Caco-2 (cell line): ENCODE measurements at regions not wholly inside any gene's neighbourhood (a gene's known extent, or its start where the extent isn't known, plus 50 kb on each side); places are given as distances from the start of the nearest gene placed in this dataset.

Experiments used
- BruUV-seq: library from RNA; stranded (reverse); fragments of 400-500 nt; replicated peaks from 2 replicates; lab custom pipeline; 2021; lab: Mats Ljungman, UMichigan
- CTCF ChIA-PET: fragments of 300-600 bp; sonication (Branson Sonifier 250); formaldehyde crosslinking; loops from one replicate; lab custom pipeline; 2022; ENCODE audit warnings: antibody characterized with exemption; lab: Charles Lee
- POLR2A ChIA-PET: fragments of 300-600 bp; sonication (Branson Sonifier 250); formaldehyde crosslinking; loops from one replicate; lab custom pipeline; 2022; ENCODE audit warnings: antibody characterized with exemption; lab: Charles Lee
- DNase-seq, 2 experiments: peaks; one replicate each; pipeline versions ENCODE4 v3.0.0 to v3.0.0-alpha.2; 2020 to 2022
- H3K27me3 ChIP-seq: replicated peaks from 2 replicates; pipeline ENCODE4 v1.6.0; 2011; ENCODE audit warnings: low read length; ENCODE audit not compliant: control insufficient read depth, insufficient read depth
- H3K36me3 ChIP-seq: 2 replicates; pipeline ENCODE4 v1.5.1; 2011; ENCODE audit warnings: low read length; ENCODE audit not compliant: control insufficient read depth, insufficient read depth
- H3K4me1 ChIP-seq: fragments of 250-450 bp; sonication (Bioruptor Pico); 2 replicates; pipeline ENCODE4 v1.5.1; 2020; ENCODE audit warnings: mild to moderate bottlenecking
- H3K4me3 ChIP-seq: 2 replicates; pipeline ENCODE4 v1.5.1; 2011; ENCODE audit warnings: low read depth, mild to moderate bottlenecking, control low read depth, low read length
- H3K9me3 ChIP-seq: fragments of 250-450 bp; sonication (Bioruptor Pico); 2 replicates; pipeline ENCODE4 v1.5.1; 2020; ENCODE audit warnings: mild to moderate bottlenecking, moderate library complexity
- H3K27ac Mint-ChIP-seq: one replicate; pipeline ENCODE4 v1.8.0; 2022; ENCODE audit warnings: mixed read lengths; ENCODE audit not compliant: unreplicated experiment
- H3K27me3 Mint-ChIP-seq: one replicate; pipeline ENCODE4 v1.8.0; 2022; ENCODE audit warnings: mixed read lengths; ENCODE audit not compliant: insufficient read depth, unreplicated experiment
- H3K36me3 Mint-ChIP-seq: one replicate; pipeline ENCODE4 v1.8.0; 2022; ENCODE audit warnings: mild to moderate bottlenecking, mixed read lengths; ENCODE audit not compliant: insufficient read depth, unreplicated experiment
- H3K4me1 Mint-ChIP-seq: one replicate; pipeline ENCODE4 v1.8.0; 2022; ENCODE audit warnings: low read depth, mixed read lengths; ENCODE audit not compliant: unreplicated experiment
- H3K4me3 Mint-ChIP-seq: one replicate; pipeline ENCODE4 v1.8.0; 2022; ENCODE audit warnings: mild to moderate bottlenecking, moderate library complexity, mixed read lengths; ENCODE audit not compliant: unreplicated experiment
- H3K9me3 Mint-ChIP-seq: one replicate; pipeline ENCODE4 v1.8.0; 2022; ENCODE audit warnings: mixed read lengths; ENCODE audit not compliant: unreplicated experiment
- intact Hi-C: fragments of 100-400 bp; cut with micrococcal nuclease; formaldehyde crosslinking; loops from one replicate; pipeline ENCODE4 v1.10.0; 2022; ENCODE audit not compliant: unreplicated experiment
- TF ChIP-seq, protein P1 (sequence below), 2 experiments: fragments of 200-600 bp in 1 of 2; IDR thresholded peaks; 1 replicate in 1 of 2; 2 replicates in 1 of 2; pipeline versions ENCODE4 v1.5.1 to v1.8.0; 2011 to 2022; ENCODE audit warnings: antibody characterized with exemption in 1 of 2, control low read depth in 1 of 2, inconsistent platforms in 1 of 2, low read depth in 1 of 2, low read length in 1 of 2, mild to moderate bottlenecking in 1 of 2, moderate library complexity in 1 of 2; ENCODE audit not compliant: insufficient read depth in 1 of 2, severe bottlenecking in 1 of 2, unreplicated experiment in 1 of 2

GRCh38 chr5:35483780-35484179 lies 133.9 kb upstream of the SPEF2 start:
- no peaks in the 10 kb centered on the region for H3K36me3 Mint-ChIP-seq
- POLR2A ChIA-PET = no interaction called here

DNA sequence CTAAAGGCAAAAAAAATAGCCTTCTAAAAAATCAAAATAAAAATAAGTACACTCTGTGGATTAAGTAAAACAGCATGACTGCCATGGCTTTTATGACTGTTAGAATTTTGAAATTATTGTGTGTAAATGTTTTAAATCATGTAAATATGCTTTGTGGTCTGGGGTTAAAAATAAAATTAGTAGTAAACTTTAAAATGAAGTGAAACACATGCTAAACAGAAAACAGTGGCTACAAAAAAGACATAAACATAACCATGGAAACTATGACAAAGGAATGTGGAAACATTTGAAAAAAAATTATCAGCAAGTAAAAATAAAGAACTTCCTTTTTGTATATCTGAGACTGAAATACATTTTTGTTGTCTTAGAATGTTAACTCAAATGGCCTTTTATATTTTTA lies 134.5 kb upstream of the SPEF2 start:
- ChIA-PET CTCF (no interaction called here), POLR2A (no interaction called here)
- Histone ChIP-seq H3K4me1 (peaks cover 14% of the 10 kb centered on the region), H3K36me3 (no peaks in the 10 kb centered on the region), H3K9me3 (no peaks in the 10 kb centered on the region), H3K4me3 (no peak overlapping the region), H3K27me3 (no peaks in the 10 kb centered on the region)
- Mint-ChIP-seq H3K4me1 (no peaks in the 10 kb centered on the region), H3K36me3 (no peaks in the 10 kb centered on the region), H3K9me3 (no peaks in the 10 kb centered on the region), H3K4me3 (no peak overlapping the region), H3K27ac (no peak overlapping the region), H3K27me3 (no peaks in the 10 kb centered on the region)
- BruUV-seq = no TSS peak
- no peak for DNase-seq
- intact Hi-C loops = no loop called here
- TF ChIP-seq, protein P1, sequence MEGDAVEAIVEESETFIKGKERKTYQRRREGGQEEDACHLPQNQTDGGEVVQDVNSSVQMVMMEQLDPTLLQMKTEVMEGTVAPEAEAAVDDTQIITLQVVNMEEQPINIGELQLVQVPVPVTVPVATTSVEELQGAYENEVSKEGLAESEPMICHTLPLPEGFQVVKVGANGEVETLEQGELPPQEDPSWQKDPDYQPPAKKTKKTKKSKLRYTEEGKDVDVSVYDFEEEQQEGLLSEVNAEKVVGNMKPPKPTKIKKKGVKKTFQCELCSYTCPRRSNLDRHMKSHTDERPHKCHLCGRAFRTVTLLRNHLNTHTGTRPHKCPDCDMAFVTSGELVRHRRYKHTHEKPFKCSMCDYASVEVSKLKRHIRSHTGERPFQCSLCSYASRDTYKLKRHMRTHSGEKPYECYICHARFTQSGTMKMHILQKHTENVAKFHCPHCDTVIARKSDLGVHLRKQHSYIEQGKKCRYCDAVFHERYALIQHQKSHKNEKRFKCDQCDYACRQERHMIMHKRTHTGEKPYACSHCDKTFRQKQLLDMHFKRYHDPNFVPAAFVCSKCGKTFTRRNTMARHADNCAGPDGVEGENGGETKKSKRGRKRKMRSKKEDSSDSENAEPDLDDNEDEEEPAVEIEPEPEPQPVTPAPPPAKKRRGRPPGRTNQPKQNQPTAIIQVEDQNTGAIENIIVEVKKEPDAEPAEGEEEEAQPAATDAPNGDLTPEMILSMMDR (IDR thresholded peaks at IDR 0.05; ENCODE audit: insufficient read depth in 1 of 2, low read depth in 1 of 2, low read length in 1 of 2, severe bottlenecking in 1 of 2, unreplicated experiment in 1 of 2) = no peak

More at GRCh38 chr5:35483780-35484179, 133.9 kb upstream of the SPEF2 start:
- Histone ChIP-seq H3K27me3 (no peaks in the 10 kb centered on the region), H3K4me1 (peaks cover 14% of the 10 kb centered on the region), H3K36me3 (no peaks in the 10 kb centered on the region), H3K9me3 (no peaks in the 10 kb centered on the region), H3K4me3 (no peak overlapping the region)
- Mint-ChIP-seq H3K27me3 (no peaks in the 10 kb centered on the region), H3K4me3 (no peak overlapping the region), H3K9me3 (no peaks in the 10 kb centered on the region), H3K27ac (no peak overlapping the region), H3K4me1 (no peaks in the 10 kb centered on the region)
- intact Hi-C loops = no loop called here
- no peak for DNase-seq
- TF ChIP-seq, protein P1 (IDR thresholded peaks at IDR 0.05; ENCODE audit: insufficient read depth in 1 of 2, low read depth in 1 of 2, low read length in 1 of 2, severe bottlenecking in 1 of 2, unreplicated experiment in 1 of 2) = no peak
- BruUV-seq = no TSS peak
- CTCF ChIA-PET = no interaction called here

DNA sequence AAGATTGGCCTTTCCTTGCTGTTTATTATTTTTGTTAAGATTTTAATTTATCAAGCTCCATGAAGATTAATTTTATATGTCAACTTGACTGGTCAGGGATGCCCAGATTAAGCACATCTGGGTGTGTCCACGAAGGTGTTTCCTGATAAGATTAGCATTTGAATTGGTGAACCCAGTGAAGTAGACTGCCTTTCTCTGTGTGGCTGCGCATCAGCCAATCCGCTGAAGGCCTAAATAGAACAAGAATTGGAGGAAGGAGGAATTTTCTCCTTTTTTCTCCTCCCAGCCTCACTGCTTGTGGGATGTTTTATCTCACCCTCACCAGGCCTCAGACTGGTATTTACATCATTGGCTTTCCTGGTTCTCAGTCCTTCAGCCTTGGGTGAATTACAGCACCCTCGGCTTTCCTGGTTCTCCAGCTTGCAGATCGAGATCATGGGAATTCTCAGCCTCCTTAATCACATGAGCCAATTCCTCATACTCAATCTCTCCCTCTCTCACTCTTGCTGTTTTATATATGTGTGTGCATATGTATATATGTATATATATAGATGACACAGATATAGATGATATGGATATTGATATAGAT lies 135.4 kb upstream of the SPEF2 start:
- Mint-ChIP-seq H3K4me1 (no peaks in the 10 kb centered on the region), H3K27me3 (no peaks in the 10 kb centered on the region), H3K27ac (no peak overlapping the region), H3K36me3 (no peaks in the 10 kb centered on the region), H3K4me3 (no peak overlapping the region), H3K9me3 (no peaks in the 10 kb centered on the region)
- intact Hi-C loops = no loop called here
- CTCF ChIA-PET = no interaction called here
- Histone ChIP-seq H3K4me1 (peaks cover 14% of the 10 kb centered on the region), H3K4me3 (no peak overlapping the region), H3K9me3 (no peaks in the 10 kb centered on the region), H3K36me3 (no peaks in the 10 kb centered on the region), H3K27me3 (no peaks in the 10 kb centered on the region)
- DNase-seq = no peak
- BruUV-seq = no TSS peak
- TF ChIP-seq, protein P1 (IDR thresholded peaks at IDR 0.05; ENCODE audit: insufficient read depth in 1 of 2, low read depth in 1 of 2, low read length in 1 of 2, severe bottlenecking in 1 of 2, unreplicated experiment in 1 of 2) = no peak
- POLR2A ChIA-PET = no interaction called here
